ENCODE measurements at regions not wholly inside any gene's neighbourhood (a gene's known extent, or its start where the extent isn't known, plus 50 kb on each side); places are given as distances from the start of the nearest gene placed in this dataset.

GRCh38 chr10:10482613-10483012 is 535.1 kb upstream of the CELF2 start:
- H3K79me2 ChIP-seq (ENCODE audit: control insufficient read depth, insufficient read depth, low read length) = no peaks in the 10 kb centered on the region
- no peak overlapping the region for H2AFZ ChIP-seq (ENCODE audit: low read depth, low read length)
- dilution Hi-C loops (cut with MboI; ENCODE audit: extremely low pct_ligation_motif_present, low sequenced_read_pairs) (no loop called here), intact Hi-C loops (cut with micrococcal nuclease) (no loop called here)
- no peaks in the 10 kb centered on the region for H3K36me3 ChIP-seq (ENCODE audit: control insufficient read depth in 2 of 2, extremely low read depth in 1 of 2, insufficient read depth in 2 of 2, low read length in 2 of 2)
- no peaks in the 10 kb centered on the region for H4K20me1 ChIP-seq (replicated peaks; ENCODE audit: control insufficient read depth, extremely low read depth, insufficient read depth, low read length)
- DNase-seq (ENCODE audit: low read depth, low spot score) = no peak
- POLR2A ChIA-PET = no interaction called here
- no peak for FAIRE-seq
- no peak overlapping the region for H3K9ac ChIP-seq (replicated peaks; ENCODE audit: extremely low read depth, insufficient read depth, low read length)
- H3K9me1 ChIP-seq (replicated peaks; ENCODE audit: control insufficient read depth, extremely low read depth, insufficient read depth, low read length) = no peaks in the 10 kb centered on the region
- no peak overlapping the region for H3K27ac ChIP-seq (ENCODE audit: insufficient read depth, low read depth, low read length)
- TF ChIP-seq POLR2A (IDR thresholded peaks at IDR 0.05; ENCODE audit: low read depth, low read length) (no peak), JUN (IDR thresholded peaks at IDR 0.05; ENCODE audit: borderline replicate concordance, insufficient read depth, insufficient read length, low read depth) (no peak), FOS (IDR thresholded peaks at IDR 0.05; ENCODE audit: borderline replicate concordance, insufficient read depth, low read length) (no peak), EZH2 (IDR thresholded peaks at IDR 0.05; ENCODE audit: borderline replicate concordance, low read depth, low read length, severe bottlenecking) (no peak), POLR2AphosphoS5 (IDR thresholded peaks at IDR 0.05; ENCODE audit: insufficient read depth, low read depth, low read length) (no peak), CTCF (IDR thresholded peaks at IDR 0.05; ENCODE audit: extremely low read depth in 1 of 2, insufficient read depth in 1 of 2, low read depth in 1 of 2, low read length in 2 of 2) (no peak), MYC (IDR thresholded peaks at IDR 0.05; ENCODE audit: low read depth, low read length) (no peak), GATA2 (IDR thresholded peaks at IDR 0.05; ENCODE audit: insufficient read depth, insufficient read length, low read depth, low read length) (no peak), MAX (IDR thresholded peaks at IDR 0.05; ENCODE audit: insufficient read depth, insufficient read length) (no peak)
- H3K4me1 ChIP-seq (ENCODE audit: control insufficient read depth, extremely low read depth, insufficient read depth, low read length) = no peaks in the 10 kb centered on the region
- H3K4me2 ChIP-seq (ENCODE audit: insufficient read depth, low read length) = no peak overlapping the region
- H3K27me3 ChIP-seq (ENCODE audit: control insufficient read depth in 2 of 2, insufficient read depth in 2 of 2, low read length in 2 of 2) = no peaks in the 10 kb centered on the region
- H3K4me3 ChIP-seq (replicated peaks in 1 of 3; ENCODE audit: insufficient read depth in 1 of 3, low read depth in 1 of 3, low read length in 3 of 3) = no peak overlapping the region
- BruUV-seq (replicated peaks) = no TSS peak
- CTCF ChIA-PET = no interaction called here
- no peaks in the 10 kb centered on the region for H3K9me3 ChIP-seq (replicated peaks; ENCODE audit: control insufficient read depth, insufficient read depth, low read length)

All from endothelial cell of umbilical vein (primary cell).